HL-60 (cell line): ENCODE measurements at regions not wholly inside any gene's neighbourhood (a gene's known extent, or its start where the extent isn't known, plus 50 kb on each side); places are given as distances from the start of the nearest gene placed in this dataset.

ENCODE experiments used
- GABPA ChIP-seq: IDR thresholded peaks from 2 replicates; pipeline ENCODE4 v1.6.1; 2012; ENCODE audit warnings: low read depth
- POLR2AphosphoS5 ChIP-seq: IDR thresholded peaks from 2 replicates; pipeline ENCODE4 v1.6.1; 2012; ENCODE audit warnings: low read depth
- SPI1 ChIP-seq: IDR thresholded peaks from 2 replicates; pipeline ENCODE4 v1.6.1; 2012; ENCODE audit warnings: low read depth, mild to moderate bottlenecking, borderline replicate concordance
- TF ChIP-seq, protein P1 (sequence below): IDR thresholded peaks from one replicate; pipeline ENCODE4 v1.5.1; 2011; ENCODE audit warnings: low read length, control low read depth, inconsistent platforms; ENCODE audit not compliant: insufficient read depth
- TF ChIP-seq, protein P2 (sequence below): IDR thresholded peaks from 2 replicates; pipeline ENCODE4 v1.6.1; 2012; ENCODE audit warnings: low read depth; ENCODE audit not compliant: insufficient replicate concordance

DNA sequence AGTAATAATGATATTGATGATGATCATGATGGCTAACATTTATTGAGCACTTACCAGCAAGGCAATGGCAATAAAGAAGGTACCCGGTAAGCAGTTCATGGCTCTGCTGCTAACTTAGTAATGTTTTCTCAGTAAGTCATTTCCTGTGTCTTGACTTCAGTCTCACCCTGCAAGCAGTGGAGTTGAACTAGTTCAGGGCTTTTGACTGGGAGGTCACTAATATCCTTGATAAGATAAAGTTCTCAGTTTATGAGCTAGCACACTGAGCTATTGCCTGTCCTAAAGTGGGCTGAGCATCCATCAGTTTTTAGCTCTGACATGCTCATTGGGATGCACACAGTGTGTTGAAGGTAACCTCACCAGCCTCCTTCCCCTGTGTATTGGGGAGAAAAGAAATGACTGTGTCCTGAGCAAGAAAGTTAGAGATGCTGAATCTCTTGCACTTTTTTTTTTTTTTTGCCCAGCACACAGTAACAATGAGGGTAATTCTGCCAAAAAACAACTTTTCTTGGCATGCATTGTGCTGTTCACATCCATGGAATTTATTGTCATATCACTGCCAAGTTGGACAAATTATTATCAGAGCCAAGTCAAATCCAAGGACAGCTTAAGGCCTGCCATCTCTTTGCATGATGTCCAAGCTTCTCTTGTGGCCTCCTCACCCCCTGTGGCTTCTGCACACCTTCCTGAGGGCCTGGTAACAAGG is 55.5 kb upstream of the GADD45A start:
- TF ChIP-seq, protein P1, sequence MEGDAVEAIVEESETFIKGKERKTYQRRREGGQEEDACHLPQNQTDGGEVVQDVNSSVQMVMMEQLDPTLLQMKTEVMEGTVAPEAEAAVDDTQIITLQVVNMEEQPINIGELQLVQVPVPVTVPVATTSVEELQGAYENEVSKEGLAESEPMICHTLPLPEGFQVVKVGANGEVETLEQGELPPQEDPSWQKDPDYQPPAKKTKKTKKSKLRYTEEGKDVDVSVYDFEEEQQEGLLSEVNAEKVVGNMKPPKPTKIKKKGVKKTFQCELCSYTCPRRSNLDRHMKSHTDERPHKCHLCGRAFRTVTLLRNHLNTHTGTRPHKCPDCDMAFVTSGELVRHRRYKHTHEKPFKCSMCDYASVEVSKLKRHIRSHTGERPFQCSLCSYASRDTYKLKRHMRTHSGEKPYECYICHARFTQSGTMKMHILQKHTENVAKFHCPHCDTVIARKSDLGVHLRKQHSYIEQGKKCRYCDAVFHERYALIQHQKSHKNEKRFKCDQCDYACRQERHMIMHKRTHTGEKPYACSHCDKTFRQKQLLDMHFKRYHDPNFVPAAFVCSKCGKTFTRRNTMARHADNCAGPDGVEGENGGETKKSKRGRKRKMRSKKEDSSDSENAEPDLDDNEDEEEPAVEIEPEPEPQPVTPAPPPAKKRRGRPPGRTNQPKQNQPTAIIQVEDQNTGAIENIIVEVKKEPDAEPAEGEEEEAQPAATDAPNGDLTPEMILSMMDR, result no peak
- no peak for TF ChIP-seq SPI1
- no peak for TF ChIP-seq POLR2AphosphoS5
- TF ChIP-seq, protein P2, sequence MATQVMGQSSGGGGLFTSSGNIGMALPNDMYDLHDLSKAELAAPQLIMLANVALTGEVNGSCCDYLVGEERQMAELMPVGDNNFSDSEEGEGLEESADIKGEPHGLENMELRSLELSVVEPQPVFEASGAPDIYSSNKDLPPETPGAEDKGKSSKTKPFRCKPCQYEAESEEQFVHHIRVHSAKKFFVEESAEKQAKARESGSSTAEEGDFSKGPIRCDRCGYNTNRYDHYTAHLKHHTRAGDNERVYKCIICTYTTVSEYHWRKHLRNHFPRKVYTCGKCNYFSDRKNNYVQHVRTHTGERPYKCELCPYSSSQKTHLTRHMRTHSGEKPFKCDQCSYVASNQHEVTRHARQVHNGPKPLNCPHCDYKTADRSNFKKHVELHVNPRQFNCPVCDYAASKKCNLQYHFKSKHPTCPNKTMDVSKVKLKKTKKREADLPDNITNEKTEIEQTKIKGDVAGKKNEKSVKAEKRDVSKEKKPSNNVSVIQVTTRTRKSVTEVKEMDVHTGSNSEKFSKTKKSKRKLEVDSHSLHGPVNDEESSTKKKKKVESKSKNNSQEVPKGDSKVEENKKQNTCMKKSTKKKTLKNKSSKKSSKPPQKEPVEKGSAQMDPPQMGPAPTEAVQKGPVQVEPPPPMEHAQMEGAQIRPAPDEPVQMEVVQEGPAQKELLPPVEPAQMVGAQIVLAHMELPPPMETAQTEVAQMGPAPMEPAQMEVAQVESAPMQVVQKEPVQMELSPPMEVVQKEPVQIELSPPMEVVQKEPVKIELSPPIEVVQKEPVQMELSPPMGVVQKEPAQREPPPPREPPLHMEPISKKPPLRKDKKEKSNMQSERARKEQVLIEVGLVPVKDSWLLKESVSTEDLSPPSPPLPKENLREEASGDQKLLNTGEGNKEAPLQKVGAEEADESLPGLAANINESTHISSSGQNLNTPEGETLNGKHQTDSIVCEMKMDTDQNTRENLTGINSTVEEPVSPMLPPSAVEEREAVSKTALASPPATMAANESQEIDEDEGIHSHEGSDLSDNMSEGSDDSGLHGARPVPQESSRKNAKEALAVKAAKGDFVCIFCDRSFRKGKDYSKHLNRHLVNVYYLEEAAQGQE, result no peak
- no peak for TF ChIP-seq GABPA
